RWPE2 (cell line): ENCODE measurements at regions not wholly inside any gene's neighbourhood (a gene's known extent, or its start where the extent isn't known, plus 50 kb on each side); places are given as distances from the start of the nearest gene placed in this dataset.

Experiments used
- ATAC-seq: fragments of 200-7000 bp; cut with Tn5 transposase; 3 replicates; pipeline ENCODE4 v1.9.1; 2021; ENCODE audit warnings: low read depth
- DNase-seq: peaks from one replicate; pipeline ENCODE4 v3.0.0-alpha.2; 2020; ENCODE audit warnings: low spot score
- H3K27ac ChIP-seq: fragments of 450-650 bp; 2 replicates; pipeline ENCODE4 v1.5.1; 2017; ENCODE audit warnings: mild to moderate bottlenecking; ENCODE audit not compliant: poor library complexity, severe bottlenecking
- H3K27me3 ChIP-seq: fragments of 250-450 bp; sonication (Bioruptor Pico); 2 replicates; pipeline ENCODE4 v1.5.1; 2021; ENCODE audit warnings: mild to moderate bottlenecking, moderate library complexity; ENCODE audit not compliant: insufficient read depth, poor library complexity, severe bottlenecking
- H3K36me3 ChIP-seq: fragments of 250-450 bp; sonication (Bioruptor Pico); 2 replicates; pipeline ENCODE4 v1.5.1; 2020; ENCODE audit warnings: low read depth, mild to moderate bottlenecking, moderate library complexity
- H3K4me1 ChIP-seq: fragments of 250-450 bp; sonication (Bioruptor Pico); 2 replicates; pipeline ENCODE4 v1.5.1; 2021; ENCODE audit warnings: mild to moderate bottlenecking, moderate library complexity; ENCODE audit not compliant: insufficient read depth, poor library complexity, severe bottlenecking
- H3K4me3 ChIP-seq: fragments of 250-450 bp; sonication (Bioruptor Pico); 2 replicates; pipeline ENCODE4 v1.5.1; 2021; ENCODE audit warnings: mild to moderate bottlenecking, moderate library complexity; ENCODE audit not compliant: severe bottlenecking
- H3K9me3 ChIP-seq: fragments of 250-450 bp; sonication (Bioruptor Pico); 2 replicates; pipeline ENCODE4 v1.5.1; 2021; ENCODE audit warnings: mild to moderate bottlenecking, moderate library complexity; ENCODE audit not compliant: severe bottlenecking
- TF ChIP-seq, protein P1 (sequence below): fragments of 450-650 bp; IDR thresholded peaks from one replicate; pipeline ENCODE4 v1.5.1; 2017; ENCODE audit warnings: mild to moderate bottlenecking, moderate library complexity; ENCODE audit not compliant: poor library complexity, severe bottlenecking

DNA sequence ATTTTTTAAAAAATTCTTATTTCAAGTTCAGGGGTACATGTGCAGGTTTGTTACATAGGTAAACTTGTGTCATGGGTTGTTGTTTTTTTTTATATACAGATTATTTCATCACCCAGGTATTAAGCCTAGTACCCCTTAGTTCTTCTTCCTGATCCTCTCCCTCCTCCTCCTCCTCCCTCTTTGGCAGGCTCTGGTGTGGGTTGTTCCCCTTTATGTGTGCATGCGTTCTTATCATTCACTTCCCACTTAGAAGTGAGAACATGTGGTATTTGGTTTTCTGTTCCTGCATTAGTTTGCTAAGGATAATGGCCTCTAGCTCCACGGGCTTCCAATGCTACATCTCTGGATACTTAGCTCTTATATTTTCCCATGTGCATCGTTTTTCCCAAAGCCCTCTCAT is 404.4 kb downstream of the HAPSTR1 start:
- no peak for DNase-seq
- Histone ChIP-seq H3K9me3 (no peaks in the 10 kb centered on the region), H3K27me3 (no peaks in the 10 kb centered on the region), H3K4me1 (no peaks in the 10 kb centered on the region), H3K36me3 (no peaks in the 10 kb centered on the region), H3K4me3 (no peak overlapping the region), H3K27ac (no peak overlapping the region)
- ATAC-seq, result no peak
- TF ChIP-seq, protein P1, sequence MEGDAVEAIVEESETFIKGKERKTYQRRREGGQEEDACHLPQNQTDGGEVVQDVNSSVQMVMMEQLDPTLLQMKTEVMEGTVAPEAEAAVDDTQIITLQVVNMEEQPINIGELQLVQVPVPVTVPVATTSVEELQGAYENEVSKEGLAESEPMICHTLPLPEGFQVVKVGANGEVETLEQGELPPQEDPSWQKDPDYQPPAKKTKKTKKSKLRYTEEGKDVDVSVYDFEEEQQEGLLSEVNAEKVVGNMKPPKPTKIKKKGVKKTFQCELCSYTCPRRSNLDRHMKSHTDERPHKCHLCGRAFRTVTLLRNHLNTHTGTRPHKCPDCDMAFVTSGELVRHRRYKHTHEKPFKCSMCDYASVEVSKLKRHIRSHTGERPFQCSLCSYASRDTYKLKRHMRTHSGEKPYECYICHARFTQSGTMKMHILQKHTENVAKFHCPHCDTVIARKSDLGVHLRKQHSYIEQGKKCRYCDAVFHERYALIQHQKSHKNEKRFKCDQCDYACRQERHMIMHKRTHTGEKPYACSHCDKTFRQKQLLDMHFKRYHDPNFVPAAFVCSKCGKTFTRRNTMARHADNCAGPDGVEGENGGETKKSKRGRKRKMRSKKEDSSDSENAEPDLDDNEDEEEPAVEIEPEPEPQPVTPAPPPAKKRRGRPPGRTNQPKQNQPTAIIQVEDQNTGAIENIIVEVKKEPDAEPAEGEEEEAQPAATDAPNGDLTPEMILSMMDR, result no peak

DNA sequence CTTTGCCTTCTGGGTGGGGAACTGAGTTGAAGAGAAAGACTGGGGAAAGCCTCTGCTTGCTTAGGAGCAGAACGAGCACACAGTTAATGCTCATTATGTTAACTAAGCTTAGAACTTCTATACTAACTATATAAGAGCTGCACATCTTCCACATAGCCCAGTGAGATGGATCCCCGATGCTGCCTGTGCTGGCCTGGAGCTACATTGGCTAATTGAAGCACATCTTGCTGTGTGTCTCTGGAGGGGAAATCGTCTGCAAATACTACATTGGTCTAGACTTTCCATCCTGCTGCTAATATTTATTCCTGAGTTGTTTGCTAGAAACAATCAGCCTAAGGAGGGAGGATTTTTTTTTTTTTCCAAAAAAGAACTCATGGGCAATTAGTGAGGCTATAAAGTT is 406.3 kb downstream of the HAPSTR1 start:
- no peak for ATAC-seq
- Histone ChIP-seq H3K9me3 (no peaks in the 10 kb centered on the region), H3K4me1 (no peaks in the 10 kb centered on the region), H3K36me3 (no peaks in the 10 kb centered on the region), H3K4me3 (no peak overlapping the region), H3K27ac (no peak overlapping the region), H3K27me3 (no peaks in the 10 kb centered on the region)
- DNase-seq, result no peak
- TF ChIP-seq, protein P1, result no peak

DNA sequence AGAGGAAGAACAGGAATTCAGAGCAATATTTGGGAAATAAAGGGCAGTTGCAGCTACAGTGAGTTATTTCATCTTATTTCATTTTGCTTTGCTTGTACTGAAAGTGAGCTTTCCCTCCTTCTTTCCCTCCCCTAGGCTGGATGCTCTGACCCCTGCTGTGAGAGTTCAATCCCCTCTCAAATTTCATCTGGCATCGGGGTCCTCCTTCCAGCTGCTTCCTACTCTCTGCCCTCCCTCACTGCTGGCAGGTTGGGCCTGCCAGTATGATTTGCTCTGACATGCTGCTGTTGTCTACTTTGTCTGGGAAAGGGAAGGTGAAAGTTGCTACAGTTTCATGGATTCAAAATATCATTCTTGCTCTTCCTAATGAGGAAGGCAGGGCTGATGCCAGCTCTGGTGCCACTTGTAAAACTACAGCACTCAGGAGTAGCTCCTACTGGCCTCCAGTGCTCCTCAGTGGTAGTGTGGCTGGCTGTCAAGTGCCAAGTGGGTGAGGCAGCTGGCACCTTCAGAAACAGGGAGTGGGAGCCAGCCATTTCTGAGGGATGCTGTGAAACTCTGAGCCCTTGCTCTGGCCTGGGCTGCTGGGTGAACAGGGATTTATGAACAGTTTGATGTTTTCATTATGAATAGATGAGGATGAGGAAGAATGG is 408.6 kb downstream of the HAPSTR1 start:
- H3K4me1 ChIP-seq, result no peaks in the 10 kb centered on the region
- H3K4me3 ChIP-seq, result no peak overlapping the region
- TF ChIP-seq, protein P1, result no peak
- no peaks in the 10 kb centered on the region for H3K36me3 ChIP-seq
- no peak overlapping the region for H3K27ac ChIP-seq
- DNase-seq (no peak), ATAC-seq (no peak)
- H3K9me3 ChIP-seq, result no peaks in the 10 kb centered on the region
- no peaks in the 10 kb centered on the region for H3K27me3 ChIP-seq

DNA sequence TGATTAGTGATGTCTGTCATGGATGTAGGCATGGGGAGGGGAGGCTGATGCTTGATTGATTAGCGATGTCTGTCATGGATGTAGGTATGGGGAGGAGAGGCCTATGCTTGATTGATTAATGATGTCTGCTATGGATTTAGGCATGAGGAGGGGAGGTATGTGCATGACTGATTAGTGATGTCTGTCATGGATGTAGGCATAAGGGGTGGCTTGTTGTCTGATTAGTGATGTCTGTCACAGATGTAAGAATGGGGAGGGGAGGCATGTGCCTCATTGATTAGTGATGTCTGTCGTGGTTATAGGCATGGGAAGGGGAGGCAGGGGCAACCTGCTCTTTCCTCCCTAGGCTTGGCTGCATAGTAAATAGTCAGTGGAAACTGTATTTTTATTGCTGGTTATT is 409.4 kb downstream of the HAPSTR1 start:
- Histone ChIP-seq H3K4me3 (no peak overlapping the region), H3K9me3 (no peaks in the 10 kb centered on the region), H3K4me1 (no peaks in the 10 kb centered on the region), H3K36me3 (no peaks in the 10 kb centered on the region), H3K27ac (no peak overlapping the region), H3K27me3 (no peaks in the 10 kb centered on the region)
- ATAC-seq, result no peak
- TF ChIP-seq, protein P1, result no peak
- no peak for DNase-seq

DNA sequence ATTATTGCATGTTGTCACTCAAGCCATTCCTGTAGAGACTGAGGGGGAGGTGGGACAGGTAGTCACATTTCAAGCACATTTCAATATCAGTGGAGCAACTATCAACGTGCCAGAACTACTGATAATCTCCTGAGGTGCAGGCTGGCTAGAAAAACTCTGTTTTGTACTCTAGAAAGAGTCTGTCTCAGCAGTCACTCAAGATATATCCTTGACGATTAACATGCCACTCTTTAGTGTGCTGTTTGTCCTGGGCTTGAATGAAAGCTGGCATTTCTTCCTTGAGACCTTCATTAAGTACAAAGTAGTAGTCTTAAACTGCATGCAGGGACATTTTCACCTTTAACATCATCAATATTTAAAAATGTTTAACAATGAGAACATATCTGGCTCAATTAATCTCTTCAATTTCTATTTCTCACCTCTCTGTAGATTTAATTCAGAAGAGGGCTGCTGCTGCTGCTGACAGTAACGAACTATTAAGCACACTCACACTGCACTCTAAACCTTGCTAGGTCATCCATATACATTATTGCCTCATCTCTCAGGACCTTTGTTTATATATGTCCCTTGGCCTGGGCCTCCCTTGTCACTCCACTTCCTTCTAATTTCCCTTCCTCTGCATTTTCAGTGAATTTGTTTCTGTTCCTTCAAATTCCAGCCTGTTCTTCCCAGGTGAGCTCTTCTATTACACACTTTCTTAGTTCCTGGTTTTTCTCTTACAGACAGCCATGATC is 412.0 kb downstream of the HAPSTR1 start:
- H3K4me3 ChIP-seq, result no peak overlapping the region
- no peak for DNase-seq
- no peaks in the 10 kb centered on the region for H3K4me1 ChIP-seq
- no peaks in the 10 kb centered on the region for H3K36me3 ChIP-seq
- TF ChIP-seq, protein P1, result no peak
- no peaks in the 10 kb centered on the region for H3K9me3 ChIP-seq
- no peaks in the 10 kb centered on the region for H3K27me3 ChIP-seq
- no peak overlapping the region for H3K27ac ChIP-seq
- no peak for ATAC-seq
